Peyer's patch (tissue), 4 donors: ENCODE measurements at regions not wholly inside any gene's neighbourhood (a gene's known extent, or its start where the extent isn't known, plus 50 kb on each side); places are given as distances from the start of the nearest gene placed in this dataset.
"Not testable (repeated sequence)": the region's sequence is repeated elsewhere in the genome, so short reads cannot be mapped to it uniquely, and the experiment has no call there.

Experiments used
- POLR2A ChIP-seq, 2 donors: fragments of 450-650 bp; IDR thresholded peaks; one replicate each; pipeline ENCODE4 v1.5.1; 2017; ENCODE audit warnings: antibody characterized with exemption in 2 of 2, mild to moderate bottlenecking in 2 of 2, moderate library complexity in 2 of 2
- TF ChIP-seq, protein P1 (sequence below), 6 experiments: fragments of 450-650 bp in 4 of 6; fragments of 200-600 bp in 2 of 6; sonication (generic) in 1 of 6; IDR thresholded peaks; one replicate each; pipeline ENCODE4 v1.5.1; 2017 to 2019; ENCODE audit warnings: antibody characterized with exemption in 6 of 6, mild to moderate bottlenecking in 3 of 6, moderate library complexity in 1 of 6

DNA sequence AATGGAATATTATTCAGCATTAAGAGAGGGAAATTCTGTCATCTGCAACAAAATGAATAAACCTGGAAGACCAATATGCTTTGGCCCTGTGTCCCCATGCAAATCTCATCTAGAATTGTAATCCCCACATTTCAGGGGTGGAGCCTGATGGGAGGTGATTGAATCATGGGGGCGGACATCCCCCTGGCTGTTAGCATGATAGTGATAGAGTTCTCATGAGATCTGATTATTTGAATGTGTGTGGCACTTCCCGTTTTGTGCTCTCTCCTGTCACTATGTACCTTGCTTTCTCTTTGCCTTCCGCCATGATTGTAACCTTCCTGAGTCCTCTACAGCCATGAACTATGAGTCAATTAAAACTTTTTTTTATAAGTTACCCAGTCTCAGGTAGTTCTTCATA, 83.7 kb upstream of the C1QTNF3 start:
- TF ChIP-seq, protein P1, sequence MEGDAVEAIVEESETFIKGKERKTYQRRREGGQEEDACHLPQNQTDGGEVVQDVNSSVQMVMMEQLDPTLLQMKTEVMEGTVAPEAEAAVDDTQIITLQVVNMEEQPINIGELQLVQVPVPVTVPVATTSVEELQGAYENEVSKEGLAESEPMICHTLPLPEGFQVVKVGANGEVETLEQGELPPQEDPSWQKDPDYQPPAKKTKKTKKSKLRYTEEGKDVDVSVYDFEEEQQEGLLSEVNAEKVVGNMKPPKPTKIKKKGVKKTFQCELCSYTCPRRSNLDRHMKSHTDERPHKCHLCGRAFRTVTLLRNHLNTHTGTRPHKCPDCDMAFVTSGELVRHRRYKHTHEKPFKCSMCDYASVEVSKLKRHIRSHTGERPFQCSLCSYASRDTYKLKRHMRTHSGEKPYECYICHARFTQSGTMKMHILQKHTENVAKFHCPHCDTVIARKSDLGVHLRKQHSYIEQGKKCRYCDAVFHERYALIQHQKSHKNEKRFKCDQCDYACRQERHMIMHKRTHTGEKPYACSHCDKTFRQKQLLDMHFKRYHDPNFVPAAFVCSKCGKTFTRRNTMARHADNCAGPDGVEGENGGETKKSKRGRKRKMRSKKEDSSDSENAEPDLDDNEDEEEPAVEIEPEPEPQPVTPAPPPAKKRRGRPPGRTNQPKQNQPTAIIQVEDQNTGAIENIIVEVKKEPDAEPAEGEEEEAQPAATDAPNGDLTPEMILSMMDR (IDR thresholded peaks at IDR 0.05) = not testable (repeated sequence)
- TF ChIP-seq POLR2A (IDR thresholded peaks at IDR 0.05) = not testable (repeated sequence)
